ENCODE measurements at regions not wholly inside any gene's neighbourhood (a gene's known extent, or its start where the extent isn't known, plus 50 kb on each side); places are given as distances from the start of the nearest gene placed in this dataset.
"Not testable (repeated sequence)": the region's sequence is repeated elsewhere in the genome, so short reads cannot be mapped to it uniquely, and the experiment has no call there.

DNA sequence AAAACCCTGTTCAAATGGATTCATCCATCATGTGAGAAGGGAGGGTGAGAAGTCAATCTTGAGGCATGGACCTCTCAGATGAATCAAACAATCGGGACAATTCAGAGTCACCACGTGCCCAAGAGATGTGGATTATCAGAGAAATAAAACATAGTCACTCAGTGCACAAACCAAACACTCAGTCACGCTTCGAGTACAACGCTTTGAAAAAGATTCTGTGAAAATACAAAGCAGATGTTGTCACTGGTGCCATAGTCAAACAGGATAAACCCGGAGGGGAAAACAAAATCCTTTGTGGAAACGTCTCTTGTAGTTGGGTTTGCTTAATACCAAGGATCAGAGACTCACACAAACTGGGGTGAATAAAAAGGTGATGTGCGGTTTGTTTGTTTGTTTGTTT, 188.4 kb downstream of the RRAGC start:
- Mint-ChIP-seq H3K36me3 (ENCODE audit: low read depth) (no peaks in the 10 kb centered on the region), H3K4me3 (no peak overlapping the region), H3K27me3 (ENCODE audit: low read depth) (peaks cover 7% of the 10 kb centered on the region), H3K4me1 (ENCODE audit: low read depth) (no peaks in the 10 kb centered on the region), H3K9me3 (ENCODE audit: insufficient read depth) (no peaks in the 10 kb centered on the region), H3K27ac (no peak overlapping the region)
- CTCF ChIA-PET: interaction anchor here (0.6 kb wide), 1 partner anchor 237 kb away, joined by 3 read pairs; no protein-coding TSS in a partner anchor
- DNase-seq (no peak), ATAC-seq (no peak)
- POLR2A ChIA-PET: no interaction called here

DNA sequence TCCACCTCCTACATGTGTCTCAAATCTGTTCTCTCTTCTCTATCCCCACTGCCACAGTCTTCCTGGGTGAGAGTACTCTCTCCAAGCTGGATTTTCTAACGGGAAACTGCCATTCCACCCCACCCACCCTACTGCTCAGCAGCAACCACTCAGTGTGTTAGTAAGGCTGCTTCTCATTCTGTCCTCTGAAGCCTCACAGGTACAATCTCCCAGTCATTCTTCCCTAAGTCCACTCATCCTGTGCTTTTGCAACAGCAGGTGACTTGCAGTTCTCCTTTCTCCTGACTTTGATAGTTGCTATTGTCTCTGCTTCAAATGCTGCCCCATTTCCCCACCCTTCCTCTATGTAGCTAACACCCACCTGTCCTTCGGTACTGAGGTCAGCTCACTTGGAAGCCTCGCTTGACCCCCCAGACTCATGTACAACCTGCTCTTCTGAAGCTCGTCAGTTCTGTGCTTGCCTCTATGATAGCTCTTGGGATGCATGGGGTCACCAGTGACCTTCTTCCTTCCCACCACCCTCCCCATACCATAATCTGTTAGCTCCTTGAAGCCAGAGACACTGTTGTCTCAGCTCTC, 188.9 kb downstream of the RRAGC start:
- Mint-ChIP-seq H3K36me3 (ENCODE audit: low read depth) (no peaks in the 10 kb centered on the region), H3K4me1 (ENCODE audit: low read depth) (no peaks in the 10 kb centered on the region), H3K27me3 (ENCODE audit: low read depth) (peaks cover 7% of the 10 kb centered on the region), H3K4me3 (no peak overlapping the region), H3K27ac (no peak overlapping the region), H3K9me3 (ENCODE audit: insufficient read depth) (no peaks in the 10 kb centered on the region)
- DNase-seq (no peak), ATAC-seq (no peak)
- CTCF ChIA-PET: interaction anchor here (0.6 kb wide), 1 partner anchor 236 kb away, joined by 3 read pairs; no protein-coding TSS in a partner anchor
- POLR2A ChIA-PET: no interaction called here

- no peak overlapping the region for H3K27ac Mint-ChIP-seq
- CTCF ChIA-PET: no interaction called here
- no peaks in the 10 kb centered on the region for H3K4me1 Mint-ChIP-seq (ENCODE audit: low read depth)
- no peak for ATAC-seq
- DNase-seq: no peak
- no peaks in the 10 kb centered on the region for H3K9me3 Mint-ChIP-seq (ENCODE audit: insufficient read depth)
- no peak overlapping the region for H3K4me3 Mint-ChIP-seq
- POLR2A ChIA-PET: no interaction called here
- H3K36me3 Mint-ChIP-seq (ENCODE audit: low read depth): no peaks in the 10 kb centered on the region
- H3K27me3 Mint-ChIP-seq (ENCODE audit: low read depth): peaks cover 17% of the 10 kb centered on the region
Observed at GRCh38 chr1:38667626-38668025, 191.9 kb downstream of the RRAGC start.

DNA sequence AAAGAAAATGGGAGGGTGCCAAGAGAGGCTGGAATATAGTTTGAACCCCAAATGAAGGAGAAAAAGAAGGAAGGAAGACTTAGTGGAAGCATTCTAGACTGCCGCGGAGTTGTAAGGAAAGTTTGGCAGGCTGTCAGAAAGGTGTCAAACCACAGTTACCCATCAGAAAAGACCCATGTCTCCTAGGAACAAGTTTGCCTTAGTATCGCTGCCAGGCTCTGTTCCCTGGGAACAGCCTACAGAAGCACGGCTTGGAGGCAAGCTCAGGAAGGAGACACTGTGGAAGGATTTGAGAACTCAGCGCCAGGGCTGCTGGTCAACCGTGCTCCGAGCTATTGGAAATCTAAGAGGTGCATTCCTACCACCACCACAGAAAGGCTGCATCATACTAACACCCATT, 197.4 kb downstream of the RRAGC start:
- Mint-ChIP-seq H3K27ac (no peak overlapping the region), H3K9me3 (ENCODE audit: insufficient read depth) (no peaks in the 10 kb centered on the region), H3K4me3 (no peak overlapping the region), H3K36me3 (ENCODE audit: low read depth) (no peaks in the 10 kb centered on the region), H3K27me3 (ENCODE audit: low read depth) (peaks cover 17% of the 10 kb centered on the region), H3K4me1 (ENCODE audit: low read depth) (no peaks in the 10 kb centered on the region)
- POLR2A ChIA-PET: no interaction called here
- ATAC-seq (no peak), DNase-seq (no peak)
- CTCF ChIA-PET: no interaction called here

- ChIA-PET CTCF (no interaction called here), POLR2A (no interaction called here)
- Mint-ChIP-seq H3K27me3 (ENCODE audit: low read depth) (peaks cover 17% of the 10 kb centered on the region), H3K9me3 (ENCODE audit: insufficient read depth) (no peaks in the 10 kb centered on the region), H3K4me1 (ENCODE audit: low read depth) (no peaks in the 10 kb centered on the region), H3K27ac (no peak overlapping the region), H3K4me3 (no peak overlapping the region), H3K36me3 (ENCODE audit: low read depth) (no peaks in the 10 kb centered on the region)
- no peak for DNase-seq
- ATAC-seq: no peak
Observed at GRCh38 chr1:38658883-38659282, 200.7 kb downstream of the RRAGC start.

GRCh38 chr1:38657873-38658272, 201.7 kb downstream of the RRAGC start:
- H3K27ac Mint-ChIP-seq: no peak overlapping the region
- peaks cover 16% of the 10 kb centered on the region for H3K27me3 Mint-ChIP-seq (ENCODE audit: low read depth)
- H3K9me3 Mint-ChIP-seq (ENCODE audit: insufficient read depth): no peaks in the 10 kb centered on the region
- ChIA-PET POLR2A (no interaction called here), CTCF (no interaction called here)
- H3K4me3 Mint-ChIP-seq: no peak overlapping the region
- no peak for ATAC-seq
- H3K4me1 Mint-ChIP-seq (ENCODE audit: low read depth): no peaks in the 10 kb centered on the region
- H3K36me3 Mint-ChIP-seq (ENCODE audit: low read depth): no peaks in the 10 kb centered on the region
- DNase-seq: no peak

DNA sequence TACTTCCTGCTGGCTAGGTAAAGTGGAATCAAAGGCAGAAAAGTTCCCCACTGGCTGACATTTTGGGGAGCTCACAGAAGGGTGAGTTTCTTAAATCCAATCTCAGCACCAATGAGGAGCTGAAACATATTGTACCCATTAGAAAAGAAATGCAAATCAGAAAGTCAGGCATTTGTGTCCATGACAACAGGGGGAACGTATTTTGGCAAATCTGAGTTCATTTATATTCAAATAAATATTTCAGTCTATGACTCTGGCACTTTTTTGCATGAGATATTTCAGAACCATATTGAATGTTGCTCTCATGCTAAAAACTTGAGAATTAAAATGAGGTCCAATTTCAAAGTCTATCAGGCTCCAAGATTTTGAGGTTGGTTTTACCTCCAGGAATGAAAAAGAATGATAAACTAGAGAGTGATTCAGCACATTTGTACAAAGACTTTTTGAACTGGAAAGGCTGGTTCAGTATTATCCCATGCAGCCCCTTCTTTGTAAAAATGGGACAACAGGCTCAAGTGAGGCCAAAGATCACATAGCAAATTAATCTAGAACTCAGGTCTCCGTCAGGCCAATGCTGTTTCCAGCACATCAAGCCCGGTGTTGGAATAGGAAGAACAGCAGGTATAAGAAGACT, 202.2 kb downstream of the RRAGC start:
- ATAC-seq: no peak
- DNase-seq: no peak
- Mint-ChIP-seq H3K36me3 (ENCODE audit: low read depth) (no peaks in the 10 kb centered on the region), H3K9me3 (ENCODE audit: insufficient read depth) (no peaks in the 10 kb centered on the region), H3K27me3 (ENCODE audit: low read depth) (peaks cover 16% of the 10 kb centered on the region), H3K27ac (no peak overlapping the region), H3K4me1 (ENCODE audit: low read depth) (no peaks in the 10 kb centered on the region), H3K4me3 (no peak overlapping the region)
- ChIA-PET POLR2A (no interaction called here), CTCF (no interaction called here)

DNA sequence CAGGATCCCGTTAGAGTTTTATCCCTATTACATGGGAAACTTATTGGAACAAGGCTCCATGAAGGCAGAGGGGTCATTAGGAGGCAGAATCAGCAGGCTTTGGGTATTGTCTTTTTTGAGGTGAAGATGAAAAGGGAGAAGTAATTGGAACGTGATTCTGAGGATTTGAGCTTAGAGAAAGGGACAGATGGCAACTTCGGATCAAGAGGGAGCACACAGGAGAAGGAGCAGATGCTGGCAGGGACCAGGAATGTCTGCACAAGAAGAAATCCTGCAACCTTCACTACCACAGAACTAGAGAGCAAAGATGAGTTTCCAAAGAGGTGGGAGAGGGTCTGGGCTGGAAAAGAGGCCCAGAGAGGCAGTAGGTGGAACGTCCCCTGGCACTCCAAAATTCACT, 202.8 kb downstream of the RRAGC start:
- H3K9me3 Mint-ChIP-seq (ENCODE audit: insufficient read depth): no peaks in the 10 kb centered on the region
- no peaks in the 10 kb centered on the region for H3K4me1 Mint-ChIP-seq (ENCODE audit: low read depth)
- peaks cover 16% of the 10 kb centered on the region for H3K27me3 Mint-ChIP-seq (ENCODE audit: low read depth)
- H3K36me3 Mint-ChIP-seq (ENCODE audit: low read depth): no peaks in the 10 kb centered on the region
- ATAC-seq (no peak), DNase-seq (no peak)
- H3K27ac Mint-ChIP-seq: no peak overlapping the region
- ChIA-PET POLR2A (no interaction called here), CTCF (no interaction called here)
- H3K4me3 Mint-ChIP-seq: no peak overlapping the region

DNA sequence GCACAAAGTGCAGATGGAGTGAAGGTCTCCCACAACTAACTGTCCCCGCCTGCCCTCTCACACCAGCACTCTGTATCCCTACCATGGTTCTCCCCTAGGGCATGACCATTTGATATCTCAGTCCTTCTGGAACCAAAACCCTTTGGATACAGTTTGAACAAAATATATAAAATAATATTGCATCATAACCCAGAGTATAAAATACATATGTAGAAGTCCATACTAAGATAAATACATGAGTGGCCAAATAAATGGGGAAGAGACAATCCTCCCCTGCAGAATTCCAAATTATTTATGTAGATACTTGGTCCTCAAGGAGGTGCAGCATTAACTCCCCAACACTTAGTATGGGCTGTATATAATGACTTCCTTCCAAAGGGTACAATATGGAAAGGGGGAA, 207.4 kb downstream of the RRAGC start:
- CTCF ChIA-PET: no interaction called here

DNA sequence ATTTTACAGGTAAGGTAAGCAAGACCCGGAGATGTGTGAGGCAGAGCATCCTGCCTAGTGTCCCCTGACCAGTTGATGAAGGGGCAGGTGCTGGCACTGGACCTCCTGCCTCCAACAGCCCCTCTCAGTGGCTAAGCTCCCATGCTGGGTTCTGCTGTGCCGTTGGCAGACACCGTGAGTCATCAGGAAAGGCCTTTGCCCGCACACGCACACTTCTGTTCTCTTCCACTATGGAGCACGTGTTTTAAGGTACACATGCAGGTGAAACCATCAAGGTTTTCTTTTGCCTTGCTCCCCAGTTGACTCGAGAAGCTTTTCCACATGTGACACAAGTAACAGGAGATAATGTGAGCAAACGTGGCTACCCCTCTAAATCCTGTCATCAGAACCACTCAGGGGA, 207.9 kb downstream of the RRAGC start:
- ATAC-seq: no peak
- ChIA-PET POLR2A (no interaction called here), CTCF (no interaction called here)

More for the DNA sequence above, 207.4 kb downstream of the RRAGC start:
- peaks cover 10% of the 10 kb centered on the region for H3K27me3 Mint-ChIP-seq (ENCODE audit: low read depth)
- POLR2A ChIA-PET: no interaction called here
- no peak for DNase-seq
- no peak overlapping the region for H3K4me3 Mint-ChIP-seq
- no peak for ATAC-seq
- H3K27ac Mint-ChIP-seq: no peak overlapping the region
- no peaks in the 10 kb centered on the region for H3K9me3 Mint-ChIP-seq (ENCODE audit: insufficient read depth)
- no peaks in the 10 kb centered on the region for H3K4me1 Mint-ChIP-seq (ENCODE audit: low read depth)
- no peaks in the 10 kb centered on the region for H3K36me3 Mint-ChIP-seq (ENCODE audit: low read depth)

DNA sequence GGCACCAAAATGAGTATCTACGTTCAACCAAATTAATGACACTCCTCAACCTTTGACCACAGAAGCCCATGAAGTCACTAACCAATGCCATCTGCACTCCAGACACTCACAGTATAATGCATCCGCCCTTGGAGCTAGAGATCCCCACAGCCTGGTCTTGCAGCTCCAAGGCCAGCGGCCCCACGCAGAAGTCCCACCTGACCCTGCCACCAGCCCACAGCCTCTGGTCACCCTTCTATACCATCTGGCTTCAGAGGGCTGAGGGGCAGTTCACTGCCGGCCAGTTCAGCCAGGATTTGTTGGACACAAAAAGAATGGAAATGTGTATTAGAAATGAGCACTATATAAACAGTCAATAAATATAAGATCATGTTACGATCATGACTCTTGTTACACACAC, 211.2 kb downstream of the RRAGC start:
- Mint-ChIP-seq H3K9me3 (ENCODE audit: insufficient read depth) (no peaks in the 10 kb centered on the region), H3K27me3 (ENCODE audit: low read depth) (no peaks in the 10 kb centered on the region), H3K4me1 (ENCODE audit: low read depth) (no peaks in the 10 kb centered on the region), H3K36me3 (ENCODE audit: low read depth) (no peaks in the 10 kb centered on the region), H3K27ac (no peak overlapping the region), H3K4me3 (no peak overlapping the region)
- DNase-seq: no peak
- ChIA-PET POLR2A (no interaction called here), CTCF (no interaction called here)
- ATAC-seq: no peak

More for the DNA sequence above, 207.9 kb downstream of the RRAGC start:
- DNase-seq: no peak
- Mint-ChIP-seq H3K27me3 (ENCODE audit: low read depth) (peaks cover 4% of the 10 kb centered on the region), H3K4me1 (ENCODE audit: low read depth) (no peaks in the 10 kb centered on the region), H3K27ac (no peak overlapping the region), H3K9me3 (ENCODE audit: insufficient read depth) (no peaks in the 10 kb centered on the region), H3K36me3 (ENCODE audit: low read depth) (no peaks in the 10 kb centered on the region), H3K4me3 (no peak overlapping the region)

- DNase-seq; H3K27me3 Mint-ChIP-seq (ENCODE audit: low read depth); H3K27ac Mint-ChIP-seq; POLR2A ChIA-PET; CTCF ChIA-PET; H3K9me3 Mint-ChIP-seq (ENCODE audit: insufficient read depth); H3K4me3 Mint-ChIP-seq; H3K4me1 Mint-ChIP-seq (ENCODE audit: low read depth); H3K36me3 Mint-ChIP-seq (ENCODE audit: low read depth); ATAC-seq: not testable (repeated sequence)
Observed at GRCh38 chr1:38647341-38647740, 212.2 kb downstream of the RRAGC start.

DNA sequence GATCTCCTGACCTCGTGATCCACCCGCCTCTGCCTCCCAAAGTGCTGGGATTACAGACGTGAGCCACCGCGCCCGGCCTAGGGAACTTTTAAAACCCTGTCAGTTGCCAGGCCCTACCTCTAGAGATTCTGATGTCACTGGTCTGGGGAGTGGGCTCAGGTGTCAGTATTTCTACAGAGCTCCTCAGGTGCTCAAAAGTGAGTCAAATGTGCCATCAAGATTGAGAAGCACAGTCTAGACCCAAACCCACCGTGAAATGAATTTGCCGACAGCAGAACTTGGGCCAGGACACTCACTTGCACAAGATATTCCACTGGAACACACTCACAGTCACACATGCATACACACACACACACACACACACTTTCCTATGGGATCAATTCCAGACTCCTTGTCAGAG, 215.5 kb downstream of the RRAGC start:
- Mint-ChIP-seq H3K27ac (no peak overlapping the region), H3K9me3 (ENCODE audit: insufficient read depth) (no peaks in the 10 kb centered on the region), H3K4me1 (ENCODE audit: low read depth) (no peaks in the 10 kb centered on the region), H3K4me3 (no peak overlapping the region), H3K27me3 (ENCODE audit: low read depth) (peaks cover 4% of the 10 kb centered on the region), H3K36me3 (ENCODE audit: low read depth) (no peaks in the 10 kb centered on the region)
- DNase-seq: no peak
- ChIA-PET POLR2A (no interaction called here), CTCF (no interaction called here)
- ATAC-seq: no peak
